ENCODE measurements at regions not wholly inside any gene's neighbourhood (a gene's known extent, or its start where the extent isn't known, plus 50 kb on each side); places are given as distances from the start of the nearest gene placed in this dataset.

- no peak for TF ChIP-seq CTCF (IDR thresholded peaks at IDR 0.05)
- no peak for TF ChIP-seq POLR2A (IDR thresholded peaks at IDR 0.05)
These were observed 907.5 kb upstream of the SLC10A2 start for GRCh38 chr13:103973740-103974139.

Measured in thyroid gland (tissue), 4 donors.